Fibroblast of mammary gland (primary cell): ENCODE measurements at regions not wholly inside any gene's neighbourhood (a gene's known extent, or its start where the extent isn't known, plus 50 kb on each side); places are given as distances from the start of the nearest gene placed in this dataset.

ENCODE experiments used
- DNase-seq: peaks from one replicate; pipeline ENCODE4 v3.0.0-alpha.2; 2010; ENCODE audit warnings: low read depth
- H3K4me3 ChIP-seq: 2 replicates; pipeline ENCODE4 v1.5.1; 2011; ENCODE audit warnings: low read depth, mild to moderate bottlenecking, low read length, moderate library complexity; ENCODE audit not compliant: control insufficient read depth
- CTCF ChIP-seq: conservative IDR thresholded peaks from 2 replicates; pipeline ENCODE4 v1.5.1; 2011; ENCODE audit warnings: low read depth, low read length, inconsistent platforms; ENCODE audit not compliant: control insufficient read depth, insufficient read depth

GRCh38 chr2:173812321-173812720 lies 152.9 kb downstream of the SP3 start:
- no peak for DNase-seq
- H3K4me3 ChIP-seq = no peak overlapping the region
- TF ChIP-seq CTCF = no peak

GRCh38 chr2:173814306-173814705 lies 150.9 kb downstream of the SP3 start:
- no peak overlapping the region for H3K4me3 ChIP-seq
- DNase-seq = no peak
- TF ChIP-seq CTCF = no peak

- H3K4me3 ChIP-seq = no peak overlapping the region
- TF ChIP-seq CTCF = no peak
- DNase-seq = no peak
Measured at GRCh38 chr2:173815772-173816171, 149.4 kb downstream of the SP3 start.

- no peak overlapping the region for H3K4me3 ChIP-seq
- DNase-seq = no peak
- no peak for TF ChIP-seq CTCF
Measured at GRCh38 chr2:173817582-173817981, 147.6 kb downstream of the SP3 start.

- DNase-seq = no peak
Measured at GRCh38 chr2:173818285-173818684, 146.9 kb downstream of the SP3 start.

GRCh38 chr2:173819852-173820251 lies 145.3 kb downstream of the SP3 start:
- no peak for TF ChIP-seq CTCF
- DNase-seq = no peak
- H3K4me3 ChIP-seq = no peak overlapping the region

More at GRCh38 chr2:173818285-173818684, 146.9 kb downstream of the SP3 start:
- H3K4me3 ChIP-seq = no peak overlapping the region
- no peak for TF ChIP-seq CTCF

GRCh38 chr2:173821451-173821850 lies 143.7 kb downstream of the SP3 start:
- no peak for TF ChIP-seq CTCF
- H3K4me3 ChIP-seq = no peak overlapping the region
- no peak for DNase-seq
